DMS 273 (cell line): ENCODE measurements at regions not wholly inside any gene's neighbourhood (a gene's known extent, or its start where the extent isn't known, plus 50 kb on each side); places are given as distances from the start of the nearest gene placed in this dataset.

Source experiments
- DNase-seq: peaks from one replicate; lab custom pipeline; 2025; ENCODE audit not compliant: unreplicated experiment; lab: John Stamatoyannopoulos, UW

DNA sequence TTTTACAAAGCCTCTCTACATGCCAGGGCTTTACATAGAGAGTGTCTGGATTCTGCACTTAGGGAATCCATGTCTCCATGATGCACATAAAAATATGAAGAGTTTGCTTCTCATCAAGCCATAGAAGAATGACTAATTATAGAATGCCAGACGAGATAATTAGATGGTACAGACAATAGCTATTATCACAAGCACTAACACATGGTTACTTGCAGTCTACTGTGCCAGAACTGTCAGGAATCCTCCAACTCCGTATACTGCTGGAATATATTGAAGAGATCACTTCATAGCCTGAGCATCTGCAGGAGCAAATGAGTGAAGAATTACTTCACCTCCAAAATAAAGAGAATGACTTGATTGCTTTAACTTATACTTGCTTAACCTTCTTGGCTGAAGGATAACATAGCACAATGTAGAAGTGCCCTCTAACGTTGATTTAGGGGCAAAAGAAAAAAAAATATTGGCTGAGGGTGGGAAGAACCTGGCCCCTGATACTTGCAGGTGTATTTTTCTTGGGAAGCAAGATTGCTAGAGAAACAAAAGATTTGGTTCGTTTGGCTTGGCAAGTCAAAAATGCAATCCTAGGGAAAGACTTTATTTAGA, 272.8 kb upstream of the FAR2 start:
- no peak for DNase-seq

DNA sequence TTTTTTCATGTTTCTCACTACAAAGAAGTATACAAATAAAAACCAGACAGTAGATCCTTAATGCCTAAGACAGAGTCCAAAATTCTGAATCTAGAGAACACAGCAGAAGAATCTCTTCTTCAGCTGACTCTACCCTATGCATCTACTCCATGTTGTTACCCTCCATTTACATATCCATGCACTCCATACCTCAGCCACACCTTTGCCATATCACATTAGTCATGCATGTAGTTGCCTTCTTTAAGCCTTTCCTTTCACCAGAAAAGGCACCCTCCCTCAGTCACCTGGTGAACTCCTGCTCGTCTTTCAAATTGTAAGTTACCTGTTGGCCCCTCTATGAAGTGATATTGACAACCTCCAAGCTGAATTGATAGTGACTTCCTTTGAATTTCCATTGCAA, 271.2 kb upstream of the FAR2 start:
- DNase-seq = no peak

DNA sequence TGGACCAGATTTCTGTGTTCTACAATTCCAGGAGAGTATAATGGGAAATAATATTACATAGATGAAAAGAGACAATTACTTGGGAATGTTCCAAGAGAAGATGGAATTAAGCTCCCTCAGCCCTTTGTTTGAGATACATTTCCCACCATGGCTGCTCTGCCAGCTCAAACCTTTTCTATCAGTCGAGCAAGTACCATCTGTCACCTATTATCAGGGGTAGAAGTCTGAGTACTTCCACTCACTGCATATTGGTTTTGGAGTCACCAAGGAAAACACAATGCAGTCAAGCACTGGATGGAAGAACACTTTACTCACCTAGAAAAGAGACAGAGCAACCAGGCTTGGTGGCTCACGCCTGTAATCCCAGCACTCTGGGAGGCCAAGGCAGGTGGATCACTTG, 270.4 kb upstream of the FAR2 start:
- DNase-seq = no peak

DNA sequence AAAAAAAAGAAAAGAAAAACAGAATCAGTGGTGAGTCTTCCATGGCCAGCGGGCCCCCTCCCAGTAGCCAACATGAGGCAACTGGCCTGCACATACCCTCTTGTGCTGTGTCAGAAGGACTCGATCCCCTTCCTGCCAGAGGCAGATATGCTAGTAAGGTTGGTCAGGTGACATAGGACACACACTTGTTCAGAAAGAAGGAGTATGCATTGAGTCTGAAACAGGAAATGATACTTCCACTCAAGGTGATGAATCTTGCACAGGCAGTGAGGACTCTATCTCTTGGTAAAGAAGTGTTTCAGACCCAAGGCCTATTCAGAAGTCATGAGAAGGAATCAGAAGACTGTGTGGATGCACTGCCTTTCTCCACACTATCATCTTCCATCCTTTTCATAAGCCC, 269.7 kb upstream of the FAR2 start:
- DNase-seq = no peak

DNA sequence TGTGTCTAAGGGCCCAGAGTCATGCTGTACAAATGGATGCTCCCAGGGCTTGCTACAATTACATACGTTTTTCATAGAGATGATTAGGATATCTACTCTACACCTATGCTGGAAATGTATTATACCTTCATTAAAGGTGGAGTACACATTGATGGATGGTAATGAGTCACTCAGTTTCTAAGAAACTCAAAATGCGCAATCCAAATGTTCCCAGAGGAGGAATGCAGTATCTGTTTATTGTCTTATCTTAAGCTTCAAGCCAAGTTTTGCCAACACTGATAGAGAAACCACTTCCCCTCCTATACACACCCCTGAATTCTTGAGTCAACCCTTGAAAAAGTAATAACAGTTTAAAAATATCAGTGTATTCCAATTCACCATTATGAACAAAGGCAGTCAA, 266.6 kb upstream of the FAR2 start:
- no peak for DNase-seq

DNA sequence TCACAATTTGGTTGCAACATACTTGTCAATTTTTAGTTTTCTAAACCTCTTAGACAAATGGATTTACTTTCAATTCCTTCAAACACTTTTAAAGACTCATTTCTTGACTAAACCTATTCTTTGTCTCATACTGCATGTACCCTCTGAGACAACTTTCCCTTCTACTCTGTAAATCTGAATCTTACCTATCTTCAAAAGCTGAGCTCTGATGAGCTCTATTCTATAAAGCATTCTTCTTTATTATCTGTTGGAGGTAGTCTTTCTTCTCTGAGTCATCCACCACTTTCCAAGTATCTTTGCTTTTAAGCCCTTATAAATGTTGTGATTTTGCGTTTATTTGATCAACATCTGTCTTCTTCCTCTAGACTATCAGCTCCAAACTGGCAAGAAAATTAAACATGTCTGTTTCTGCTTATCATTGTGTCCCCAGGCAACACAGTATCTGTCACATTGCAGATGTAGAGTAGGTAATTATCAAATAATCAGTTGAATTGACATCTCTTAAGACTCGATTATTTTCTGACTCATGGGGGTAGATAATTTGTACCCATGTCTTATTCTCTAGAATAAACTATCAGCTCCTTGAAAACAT, 265.6 kb upstream of the FAR2 start:
- no peak for DNase-seq

DNA sequence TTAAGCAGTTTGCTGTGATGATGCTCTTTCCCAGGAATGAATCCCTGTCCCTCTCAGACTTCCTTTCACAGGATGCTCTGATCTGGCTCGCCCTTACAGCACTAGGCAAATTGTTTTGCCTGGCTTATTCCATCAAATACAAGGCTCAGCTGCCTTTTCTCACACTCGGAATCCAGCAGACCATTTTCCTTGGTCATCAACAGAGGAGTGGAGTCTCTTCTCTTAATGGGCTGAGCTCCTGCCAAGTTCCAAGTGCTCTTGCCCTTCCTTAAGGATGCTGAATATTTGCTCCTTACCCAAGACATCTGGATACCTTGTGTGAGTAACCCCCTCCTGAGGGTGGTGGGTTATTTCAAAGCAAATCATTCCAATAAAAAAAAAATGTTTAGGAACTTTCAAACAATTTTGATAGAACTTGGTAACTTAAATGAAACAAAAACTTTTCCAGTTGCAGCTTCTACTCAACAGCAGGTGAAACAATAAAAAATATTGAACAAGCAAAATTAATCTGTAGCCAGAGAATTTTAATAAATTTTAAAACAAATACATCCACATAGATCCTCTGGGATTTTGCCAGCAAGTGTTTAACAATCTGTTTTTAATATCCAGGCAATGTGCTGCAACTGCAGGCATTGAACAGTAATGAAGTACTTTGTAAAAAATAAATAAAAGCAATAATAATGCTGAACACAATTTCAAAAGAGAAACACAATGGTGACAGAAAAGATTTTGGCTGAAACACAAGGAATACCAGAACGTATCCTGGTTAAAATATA, 264.0 kb upstream of the FAR2 start:
- no peak for DNase-seq

DNA sequence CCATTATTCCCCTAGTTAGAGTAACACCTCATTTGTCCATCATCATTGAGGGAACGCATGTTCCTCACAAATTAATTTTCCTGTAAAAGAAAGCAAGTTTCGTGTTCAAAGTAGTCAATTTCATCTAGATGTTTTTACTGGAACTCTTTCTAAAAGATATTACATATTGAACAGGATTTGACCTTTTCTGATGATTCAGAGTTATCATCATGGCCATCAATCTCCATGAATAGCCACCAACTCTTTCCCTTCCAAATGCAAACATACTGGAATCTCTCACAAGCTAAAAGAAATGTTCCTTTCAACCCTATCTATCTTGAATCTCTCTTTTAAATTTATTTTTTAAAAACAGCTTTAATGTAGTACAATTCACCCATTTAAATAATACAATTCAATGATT, 263.1 kb upstream of the FAR2 start:
- DNase-seq = no peak

DNA sequence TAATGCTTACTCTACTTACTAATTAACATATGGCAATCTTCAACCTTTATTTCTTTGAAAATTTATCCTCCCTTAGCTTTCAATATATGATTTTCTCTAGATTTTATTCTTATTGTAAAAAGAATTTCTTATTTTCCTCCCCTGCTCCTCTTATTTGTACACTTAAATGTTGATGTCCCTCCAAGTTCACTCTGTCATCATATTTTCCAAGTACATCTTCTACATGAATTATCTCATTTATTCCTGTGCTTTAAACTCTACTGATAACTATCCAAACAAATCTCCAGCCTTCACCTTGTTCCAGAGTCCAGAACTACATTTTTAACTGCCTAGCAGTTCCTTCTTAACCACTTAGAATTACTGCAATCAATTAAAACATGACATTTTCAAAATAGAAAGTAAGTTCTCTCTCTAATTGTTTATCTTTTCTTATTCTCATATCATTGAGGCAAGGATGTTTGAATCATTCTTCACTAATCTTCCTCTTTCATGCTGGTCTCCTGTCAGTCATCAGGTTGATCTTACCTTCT, 261.6 kb upstream of the FAR2 start:
- DNase-seq = no peak

DNA sequence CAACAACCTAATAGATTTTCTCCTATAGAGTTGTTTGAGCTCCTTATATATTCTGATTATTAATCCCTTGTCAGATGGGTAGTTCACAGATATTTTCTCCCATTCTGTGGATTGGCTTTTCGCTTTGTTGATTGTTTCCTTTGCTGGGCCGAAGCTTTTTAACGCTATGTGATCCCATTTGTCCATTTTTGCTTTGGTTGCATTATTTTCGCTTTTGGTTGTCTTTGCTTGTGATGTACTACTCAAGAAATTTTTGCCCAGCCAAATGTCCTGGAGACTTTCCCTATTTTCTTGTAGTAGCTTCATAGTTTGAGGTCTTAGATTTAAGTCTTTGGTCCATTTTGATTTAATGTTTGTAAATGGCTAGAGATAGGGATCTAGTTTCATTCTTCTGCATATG, 258.4 kb upstream of the FAR2 start:
- DNase-seq = no peak

DNA sequence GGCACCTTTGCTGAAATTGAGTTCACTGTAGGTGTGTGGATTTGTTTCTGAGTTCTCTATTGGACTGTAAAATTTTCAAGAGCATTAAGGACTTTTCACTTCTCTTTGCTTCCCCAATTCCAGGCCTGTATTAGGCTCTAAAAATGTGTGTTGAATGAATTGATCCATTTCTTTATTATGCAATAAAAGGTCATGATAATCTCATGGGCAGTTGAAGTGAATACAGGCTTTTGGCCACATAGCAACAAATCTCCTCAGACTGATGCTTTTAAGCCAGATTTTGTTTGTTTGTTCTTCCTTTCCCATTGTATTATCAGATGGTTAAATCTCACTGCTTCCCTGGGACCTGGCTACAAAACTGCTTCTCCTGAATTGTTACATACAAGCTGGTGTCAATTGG, 258.0 kb upstream of the FAR2 start:
- no peak for DNase-seq

DNA sequence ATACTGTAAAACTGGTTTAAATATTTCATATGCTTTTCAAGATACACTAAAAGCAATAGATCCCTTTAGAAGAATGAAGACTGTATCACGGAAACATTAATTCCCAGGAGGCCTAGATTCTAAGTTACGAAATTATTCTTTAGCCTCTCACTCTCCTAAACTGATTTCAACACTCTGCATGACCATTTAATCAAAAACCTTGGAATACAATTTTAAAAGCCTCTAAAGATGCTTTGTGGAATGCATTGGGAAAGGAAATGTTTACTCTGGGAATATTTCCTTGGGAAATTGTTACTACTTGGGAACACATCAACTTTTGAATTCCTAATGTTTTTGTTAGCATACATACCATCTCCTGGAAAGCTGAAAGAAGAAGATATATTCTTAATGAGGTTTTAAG, 255.7 kb upstream of the FAR2 start:
- no peak for DNase-seq

DNA sequence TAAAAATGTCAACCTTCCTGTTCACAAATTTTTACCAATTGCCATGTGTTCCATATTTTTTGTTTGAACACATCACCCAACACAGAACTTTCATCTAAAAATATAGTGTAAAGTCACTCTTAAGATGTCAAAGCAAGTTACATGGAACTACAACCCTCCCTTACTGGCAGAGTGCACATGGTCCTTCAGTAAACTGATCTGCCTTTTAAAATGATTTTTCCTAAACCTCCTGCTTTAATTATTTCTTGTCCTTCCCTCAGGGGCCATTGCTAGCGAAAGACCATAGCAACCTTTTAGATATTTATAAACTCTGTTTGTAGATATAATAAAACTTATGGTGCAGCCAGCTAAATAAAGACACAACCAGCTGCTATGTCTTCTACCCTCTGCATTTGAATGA, 255.2 kb upstream of the FAR2 start:
- DNase-seq = no peak

DNA sequence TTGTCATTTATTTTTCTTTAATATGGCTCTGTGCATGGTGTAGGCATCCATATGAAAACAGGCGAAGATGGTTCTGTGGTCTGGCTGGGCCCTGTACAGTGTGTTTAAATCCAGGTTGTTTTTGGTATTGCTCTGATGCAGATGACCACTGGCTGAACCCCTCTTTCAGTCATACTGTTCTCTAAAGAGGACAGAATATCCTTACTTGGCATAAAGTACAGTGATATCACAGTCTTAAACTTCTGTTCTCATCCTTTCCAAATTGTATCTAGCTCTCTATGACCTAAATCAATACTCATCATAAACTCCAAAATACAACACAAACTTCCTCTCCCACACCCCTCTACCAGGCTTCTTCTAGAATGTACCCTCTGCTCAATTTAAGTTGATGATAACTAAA, 252.7 kb upstream of the FAR2 start:
- no peak for DNase-seq

DNA sequence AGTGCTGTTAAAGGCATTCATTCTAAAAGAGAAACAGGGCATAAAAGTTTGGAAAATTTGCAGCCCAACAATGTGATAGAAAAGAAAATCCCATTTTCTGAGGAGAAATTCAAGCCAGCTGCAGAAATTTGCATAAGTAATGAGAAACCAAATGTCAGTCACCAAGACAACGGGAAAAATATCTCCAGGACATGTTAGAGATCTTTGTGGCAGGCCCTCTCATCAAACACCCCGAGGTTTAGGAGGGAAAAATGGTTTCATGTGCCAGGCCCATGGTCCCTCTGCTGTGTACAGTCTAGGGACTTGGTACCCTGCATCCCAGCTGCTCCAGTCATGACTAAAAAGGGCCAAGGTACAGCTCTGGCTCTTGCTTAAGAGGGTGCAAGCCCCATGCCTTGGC, 251.0 kb upstream of the FAR2 start:
- no peak for DNase-seq

DNA sequence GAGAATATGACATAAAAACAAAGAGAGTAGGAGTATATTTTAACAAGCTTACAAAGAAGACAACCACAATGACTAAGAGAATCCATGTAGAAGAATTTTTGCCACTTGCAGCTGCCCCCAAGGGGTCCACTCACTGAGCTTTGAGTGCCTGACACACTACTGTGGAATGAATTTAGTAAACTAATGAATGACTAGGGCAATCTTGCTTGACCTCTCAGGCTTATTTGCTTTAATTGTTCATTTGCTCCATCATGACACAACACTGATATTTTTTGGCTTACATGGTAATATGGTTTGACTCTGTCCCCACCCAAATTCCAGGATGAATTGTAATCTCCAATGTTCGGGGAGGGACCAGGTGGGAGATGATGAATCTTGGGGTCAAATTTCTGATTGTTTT, 249.1 kb upstream of the FAR2 start:
- DNase-seq = no peak

DNA sequence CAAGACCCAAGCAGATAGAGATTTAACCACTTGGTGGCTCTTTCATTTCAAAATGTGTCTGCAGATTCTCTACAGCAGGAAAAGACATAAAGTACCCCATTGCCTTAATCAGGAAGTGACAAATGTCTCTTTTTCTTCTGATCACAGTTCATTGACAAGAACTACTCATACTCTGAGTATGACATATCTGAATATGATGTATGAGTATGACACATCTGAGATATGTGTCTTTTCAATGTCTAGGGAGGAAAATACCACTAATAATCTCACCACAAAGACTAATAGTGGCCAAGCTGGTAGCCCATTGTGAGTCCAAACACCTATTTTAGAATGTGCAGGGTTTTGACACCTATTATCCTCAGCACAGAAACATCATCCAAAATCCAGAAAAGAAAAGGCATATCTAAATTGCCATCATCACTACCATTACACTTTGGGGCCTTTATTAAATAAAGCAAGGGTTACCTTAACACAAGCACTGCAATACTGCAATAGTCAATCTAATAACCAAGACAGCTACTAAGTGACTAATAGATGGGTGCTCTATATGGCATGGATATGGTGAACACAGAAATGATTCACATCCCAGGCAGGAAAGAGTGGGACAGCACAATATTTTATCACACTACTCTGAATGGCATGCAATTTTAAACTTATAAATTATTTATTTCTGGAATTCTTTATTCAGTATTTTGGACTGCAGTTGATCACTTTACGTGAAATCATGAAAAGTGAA, 243.7 kb upstream of the FAR2 start:
- DNase-seq = no peak

DNA sequence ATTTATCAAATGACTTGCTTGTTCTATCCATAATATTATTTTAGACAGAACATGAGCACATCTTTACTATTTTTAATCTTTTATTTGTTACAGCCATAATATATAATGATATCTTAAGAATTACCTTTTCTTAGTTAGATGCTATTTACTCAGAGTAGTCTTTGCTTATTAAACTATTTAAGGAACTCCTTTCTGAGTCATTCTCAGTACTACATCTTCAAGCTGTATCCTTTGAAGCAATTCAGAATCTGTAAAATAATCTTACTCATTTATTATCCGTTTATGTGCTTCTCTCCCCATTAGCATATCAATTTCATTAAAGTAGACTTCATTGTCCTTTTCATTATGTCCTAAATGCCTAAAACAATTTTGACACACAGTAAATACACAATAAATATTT, 240.4 kb upstream of the FAR2 start:
- DNase-seq = no peak

DNA sequence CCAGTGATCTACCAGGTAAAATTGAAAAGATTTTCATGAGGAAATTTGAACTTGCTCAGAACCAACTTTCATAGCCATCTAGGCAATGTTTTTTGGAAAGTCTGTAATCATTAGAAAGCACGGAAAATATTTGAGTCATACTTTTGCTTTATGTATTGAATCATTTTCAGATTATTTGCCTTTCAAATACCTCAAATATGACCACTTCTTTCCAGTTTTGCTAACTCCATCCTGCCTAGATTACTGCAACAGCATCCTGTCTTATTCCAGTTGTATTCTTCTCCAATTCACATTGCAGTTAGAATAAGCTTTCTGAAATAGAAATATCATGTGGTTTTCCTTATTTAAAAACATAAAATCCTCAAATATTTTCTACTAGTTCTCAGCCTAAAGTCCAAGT, 239.8 kb upstream of the FAR2 start:
- DNase-seq = no peak

DNA sequence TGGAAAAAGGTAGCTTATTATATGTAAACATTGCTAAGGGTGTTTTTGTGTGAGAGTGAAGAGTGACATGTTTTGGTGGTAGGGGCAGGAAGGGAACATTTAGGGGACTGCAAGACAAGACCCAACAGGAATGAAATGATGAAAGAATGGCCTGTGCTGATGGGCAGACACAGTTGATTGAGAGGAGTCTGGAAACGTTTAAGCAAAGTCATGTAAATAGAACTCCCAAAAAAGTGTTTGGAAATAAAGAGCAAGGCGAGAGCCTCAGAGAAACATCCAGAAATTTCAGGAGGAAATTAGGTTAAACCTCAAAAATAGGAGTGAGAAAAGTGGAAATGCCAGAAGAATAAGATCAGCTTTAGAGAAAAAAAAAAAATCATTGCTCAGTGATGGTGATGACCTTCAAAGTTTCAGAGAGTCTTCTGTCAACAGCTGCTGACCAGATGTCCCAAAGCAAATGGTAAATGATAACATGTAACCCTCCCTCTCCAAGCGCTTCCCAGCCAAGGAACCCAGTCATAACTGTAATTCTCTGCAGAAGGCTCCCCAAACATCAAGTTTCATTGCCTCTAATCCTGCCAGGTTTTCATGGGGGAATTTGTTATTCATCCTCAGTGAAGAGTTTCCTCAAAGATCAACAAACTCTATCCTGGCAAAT, 223.2 kb upstream of the FAR2 start:
- DNase-seq = no peak

DNA sequence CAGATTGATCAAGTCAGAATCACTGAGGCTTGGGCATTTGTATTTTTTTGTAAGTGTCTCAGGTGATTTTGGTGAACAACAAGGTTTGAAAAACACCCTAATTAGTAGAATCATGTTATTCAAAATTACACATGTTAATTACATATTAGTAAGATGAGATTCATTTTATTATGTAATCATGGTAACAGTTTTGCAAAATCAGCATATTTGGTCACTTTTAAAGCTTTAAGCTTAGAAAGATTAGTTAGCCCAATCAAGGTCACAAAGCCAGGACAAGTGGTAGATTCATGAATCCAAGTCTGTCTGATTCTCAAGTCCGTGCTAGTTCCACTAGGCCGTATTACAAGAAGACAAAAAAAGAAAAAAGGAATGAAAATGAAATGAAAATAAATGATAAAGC, 218.4 kb upstream of the FAR2 start:
- DNase-seq = no peak
